ENCODE measurements at regions not wholly inside any gene's neighbourhood (a gene's known extent, or its start where the extent isn't known, plus 50 kb on each side); places are given as distances from the start of the nearest gene placed in this dataset.

GRCh38 chr6:163651915-163652668 is 237.6 kb downstream of the QKI start:
- Histone ChIP-seq H3K36me3 (ENCODE audit: control insufficient read depth, insufficient read depth, low read length) (no peaks in the 10 kb centered on the region), H3K4me1 (replicated peaks in 1 of 2; ENCODE audit: control insufficient read depth in 2 of 2, insufficient read depth in 2 of 2, low read length in 2 of 2) (no peaks in the 10 kb centered on the region), H3K27ac (ENCODE audit: extremely low read depth, low read depth, low read length) (no peak overlapping the region), H3K9me1 (ENCODE audit: control insufficient read depth, insufficient read depth, low read length) (no peaks in the 10 kb centered on the region), H3K4me2 (ENCODE audit: insufficient read depth, low read length) (no peak overlapping the region), H3K9ac (ENCODE audit: insufficient read depth in 1 of 2, low read depth in 2 of 2, low read length in 2 of 2) (no peak overlapping the region), H3K9me3 (replicated peaks; ENCODE audit: control insufficient read depth, insufficient read depth, low read depth, low read length) (no peaks in the 10 kb centered on the region), H4K20me1 (replicated peaks; ENCODE audit: control insufficient read depth, insufficient read depth, low read length) (no peaks in the 10 kb centered on the region), H3K4me3 (no peak overlapping the region), H3K27me3 (ENCODE audit: control insufficient read depth in 2 of 2, insufficient read depth in 2 of 2, low read length in 2 of 2) (peaks cover 25 to 36% of the 10 kb centered on the region in 2 experiments; a peak in 4 of 5 replicates), H3K79me2 (ENCODE audit: control insufficient read depth, insufficient read depth, low read length) (no peaks in the 10 kb centered on the region), H2AFZ (ENCODE audit: low read depth, low read length) (no peak overlapping the region)
- in situ Hi-C loops (cut with MboI) (no loop called here), intact Hi-C loops (cut with micrococcal nuclease) (loop anchor here (10.0 kb wide), 1 partner anchor 453 kb away; no protein-coding TSS in a partner anchor)
- FAIRE-seq (no peak), ATAC-seq (no peak; the same call in 2 of the 3 replicates), DNase-seq (ENCODE audit: extremely low read depth in 1 of 4, low spot score in 3 of 4) (no peak)
- WGBS (ENCODE audit: insufficient coverage, low coverage, missing lambda C conversion rate) = 35% methylated on average over 7 of the region's 7 CpGs
- CTCF ChIA-PET (ENCODE audit: low intra/inter-chr PET ratio) = no interaction called here
- POLR2A ChIA-PET = interaction anchor here (0.6 to 1.4 kb wide), 4 partner anchors 8 to 121 kb away, joined by 3 to 4 read pairs (median 3); no protein-coding TSS in a partner anchor
- TF ChIP-seq ZNF280A (IDR thresholded peaks at IDR 0.05; ENCODE audit: low read depth, partially characterized antibody) = no peak
- no peak for TF ChIP-seq TBL1XR1 (IDR thresholded peaks at IDR 0.05; ENCODE audit: low read length in 2 of 2)
- no peak for TF ChIP-seq FOXO4 (CRISPR knock-in tag; IDR thresholded peaks at IDR 0.05)
- no peak for TF ChIP-seq ZNF140 (CRISPR knock-in tag; IDR thresholded peaks at IDR 0.05)
- TF ChIP-seq ZBTB2 (IDR thresholded peaks at IDR 0.05) = no peak
- TF ChIP-seq FOSL1 (tag; conservative IDR thresholded peaks at IDR 0.05) = no peak
- TF ChIP-seq ZKSCAN1 (IDR thresholded peaks at IDR 0.05; ENCODE audit: low read depth, low read length) = no peak
- TF ChIP-seq PBX2 (CRISPR knock-in tag; IDR thresholded peaks at IDR 0.05; ENCODE audit: low read depth) = no peak
- TF ChIP-seq PBX2 (tag; conservative IDR thresholded peaks at IDR 0.05; ENCODE audit: low read depth) = no peak
- BruUV-seq (replicated peaks) = no TSS peak

Data from K562 (cell line).